Stimulated activated CD4-positive, alpha-beta T cell treated with anti-CD3 and anti-CD28 coated beads, Interleukin-15, amount 100 ng/mL, for 48 hours (primary cell): ENCODE measurements at regions not wholly inside any gene's neighbourhood (a gene's known extent, or its start where the extent isn't known, plus 50 kb on each side); places are given as distances from the start of the nearest gene placed in this dataset.

Experiments used
- DNase-seq, 2 donors: peaks; one replicate each; pipeline ENCODE4 v3.0.0-alpha.2; 2020; ENCODE audit warnings: low read depth in 2 of 2

- no peak for DNase-seq
Measured at GRCh38 chr10:129390147-129390546, 76.9 kb upstream of the MGMT start.

GRCh38 chr10:129390726-129391125 lies 76.3 kb upstream of the MGMT start:
- no peak for DNase-seq

- DNase-seq: no peak
Measured at GRCh38 chr10:129391464-129391863, 75.6 kb upstream of the MGMT start.

GRCh38 chr10:129392855-129393254 lies 74.2 kb upstream of the MGMT start:
- no peak for DNase-seq

GRCh38 chr10:129393812-129394211 lies 73.2 kb upstream of the MGMT start:
- DNase-seq: no peak

GRCh38 chr10:129394518-129395328 lies 72.3 kb upstream of the MGMT start:
- no peak for DNase-seq

GRCh38 chr10:129396021-129396722 lies 70.9 kb upstream of the MGMT start:
- DNase-seq: no peak

- no peak for DNase-seq
Measured at GRCh38 chr10:129397198-129397974, 69.7 kb upstream of the MGMT start.

- no peak for DNase-seq
Measured at GRCh38 chr10:129398711-129399141, 68.3 kb upstream of the MGMT start.

GRCh38 chr10:129400426-129400825 lies 66.6 kb upstream of the MGMT start:
- no peak for DNase-seq

GRCh38 chr10:129402459-129402858 lies 64.6 kb upstream of the MGMT start:
- DNase-seq: no peak

- DNase-seq: no peak
Measured at GRCh38 chr10:129404091-129404490, 63.0 kb upstream of the MGMT start.

- DNase-seq: no peak
Measured at GRCh38 chr10:129405389-129405788, 61.7 kb upstream of the MGMT start.

- no peak for DNase-seq
Measured at GRCh38 chr10:129410688-129411392, 56.2 kb upstream of the MGMT start.

- no peak for DNase-seq
Measured at GRCh38 chr10:129411393-129411705, 55.7 kb upstream of the MGMT start.

- no peak for DNase-seq
Measured at GRCh38 chr10:129411772-129412171, 55.3 kb upstream of the MGMT start.

GRCh38 chr10:129413024-129413423 lies 54.0 kb upstream of the MGMT start:
- DNase-seq: no peak

GRCh38 chr10:129415215-129416140 lies 51.6 kb upstream of the MGMT start:
- no peak for DNase-seq

GRCh38 chr10:129416155-129416554 lies 50.9 kb upstream of the MGMT start:
- DNase-seq: no peak

GRCh38 chr10:129416956-129417765 lies 49.9 kb upstream of the MGMT start:
- DNase-seq: no peak
